ENCODE measurements at regions not wholly inside any gene's neighbourhood (a gene's known extent, or its start where the extent isn't known, plus 50 kb on each side); places are given as distances from the start of the nearest gene placed in this dataset.

GRCh38 chr18:45248240-45248903, 366.9 kb upstream of the SLC14A2 start:
- H3K4me3 ChIP-seq (ENCODE audit: low read depth, low read length): no peak overlapping the region
- peaks cover 88% of the 10 kb centered on the region for H3K27me3 ChIP-seq (ENCODE audit: insufficient read depth, low read depth, severe bottlenecking)
- no peaks in the 10 kb centered on the region for H3K36me3 ChIP-seq
- TF ChIP-seq CTCF (IDR thresholded peaks at IDR 0.05; ENCODE audit: low read depth, low read length): no peak
- H3K27ac ChIP-seq: no peak overlapping the region
- peaks cover 3% of the 10 kb centered on the region for H3K9me3 ChIP-seq (ENCODE audit: severe bottlenecking)
- DNase-seq: no peak

GRCh38 chr18:45249246-45249661, 366.0 kb upstream of the SLC14A2 start:
- DNase-seq: no peak
- Histone ChIP-seq H3K27ac (no peak overlapping the region), H3K9me3 (ENCODE audit: severe bottlenecking) (peaks cover 3% of the 10 kb centered on the region), H3K27me3 (ENCODE audit: insufficient read depth, low read depth, severe bottlenecking) (peaks cover 88% of the 10 kb centered on the region), H3K4me3 (ENCODE audit: low read depth, low read length) (no peak overlapping the region), H3K36me3 (no peaks in the 10 kb centered on the region)
- TF ChIP-seq CTCF (IDR thresholded peaks at IDR 0.05; ENCODE audit: low read depth, low read length): no peak

- H3K9me3 ChIP-seq (ENCODE audit: severe bottlenecking): peaks cover 3% of the 10 kb centered on the region
- peaks cover 88% of the 10 kb centered on the region for H3K27me3 ChIP-seq (ENCODE audit: insufficient read depth, low read depth, severe bottlenecking)
- no peak overlapping the region for H3K27ac ChIP-seq
- no peaks in the 10 kb centered on the region for H3K36me3 ChIP-seq
- no peak for TF ChIP-seq CTCF (IDR thresholded peaks at IDR 0.05; ENCODE audit: low read depth, low read length)
- H3K4me3 ChIP-seq (ENCODE audit: low read depth, low read length): no peak overlapping the region
- DNase-seq: no peak
These were observed 364.8 kb upstream of the SLC14A2 start for GRCh38 chr18:45250479-45250878.

GRCh38 chr18:45251236-45251635, 364.0 kb upstream of the SLC14A2 start:
- H3K9me3 ChIP-seq (ENCODE audit: severe bottlenecking): peaks cover 3% of the 10 kb centered on the region
- H3K27ac ChIP-seq: no peak overlapping the region
- peaks cover 88% of the 10 kb centered on the region for H3K27me3 ChIP-seq (ENCODE audit: insufficient read depth, low read depth, severe bottlenecking)
- no peak overlapping the region for H3K4me3 ChIP-seq (ENCODE audit: low read depth, low read length)
- no peak for DNase-seq
- TF ChIP-seq CTCF (IDR thresholded peaks at IDR 0.05; ENCODE audit: low read depth, low read length): no peak
- H3K36me3 ChIP-seq: no peaks in the 10 kb centered on the region

GRCh38 chr18:45252474-45252873, 362.8 kb upstream of the SLC14A2 start:
- Histone ChIP-seq H3K4me3 (ENCODE audit: low read depth, low read length) (no peak overlapping the region), H3K36me3 (no peaks in the 10 kb centered on the region), H3K9me3 (ENCODE audit: severe bottlenecking) (no peaks in the 10 kb centered on the region), H3K27ac (no peak overlapping the region), H3K27me3 (ENCODE audit: insufficient read depth, low read depth, severe bottlenecking) (peaks cover 87% of the 10 kb centered on the region)
- no peak for DNase-seq
- TF ChIP-seq CTCF (IDR thresholded peaks at IDR 0.05; ENCODE audit: low read depth, low read length): no peak

GRCh38 chr18:45253056-45253565, 362.2 kb upstream of the SLC14A2 start:
- Histone ChIP-seq H3K27me3 (ENCODE audit: insufficient read depth, low read depth, severe bottlenecking) (peaks cover 85% of the 10 kb centered on the region), H3K27ac (no peak overlapping the region), H3K4me3 (ENCODE audit: low read depth, low read length) (no peak overlapping the region), H3K9me3 (ENCODE audit: severe bottlenecking) (no peaks in the 10 kb centered on the region), H3K36me3 (no peaks in the 10 kb centered on the region)
- DNase-seq: no peak
- no peak for TF ChIP-seq CTCF (IDR thresholded peaks at IDR 0.05; ENCODE audit: low read depth, low read length)

Data from WERI-Rb-1 (cell line).